SK-N-SH (cell line): ENCODE measurements at regions not wholly inside any gene's neighbourhood (a gene's known extent, or its start where the extent isn't known, plus 50 kb on each side); places are given as distances from the start of the nearest gene placed in this dataset.
A peak's percentile ranks its signal among the peaks of the same experiment; 100 is the strongest.
"Not testable (repeated sequence)": the region's sequence is repeated elsewhere in the genome, so short reads cannot be mapped to it uniquely, and the experiment has no call there.

ENCODE experiments used
- CTCF ChIA-PET: fragments of 300-600, 350-600 bp; formaldehyde crosslinking; extraction: SDS; loops from one replicate; lab custom pipeline; 2021; lab: Yijun Ruan, JAX
- POLR2A ChIA-PET: fragments of 350-600 bp; sonication (Branson Sonifier 250); formaldehyde crosslinking; extraction: SDS; loops from one replicate; lab custom pipeline; 2020; ENCODE audit warnings: antibody characterized with exemption, inconsistent platforms; lab: Yijun Ruan, JAX
- DNase-seq: peaks from one replicate; pipeline ENCODE4 v3.0.0; 2012
- H2AFZ ChIP-seq: fragments of 200-600 bp; sonication (generic); 2 replicates; pipeline ENCODE4 v1.8.1; 2016; ENCODE audit warnings: antibody characterized with exemption, mild to moderate bottlenecking, low read depth
- H3F3A ChIP-seq: fragments of 200-600 bp; sonication (generic); replicated peaks from 2 replicates; pipeline ENCODE3; 2016; ENCODE audit warnings: antibody characterized with exemption, mild to moderate bottlenecking; ENCODE audit not compliant: insufficient read depth
- H3K27ac ChIP-seq, 2 experiments: fragments of 200-500 bp in 1 of 2; fragments of 200-600 bp in 1 of 2; sonication (Bioruptor generic) in 1 of 2; sonication (generic), shearing (Covaris generic) in 1 of 2; 2 replicates each; pipeline versions ENCODE4 v1.5.1 to v1.6.1; 2014 to 2016; ENCODE audit warnings: low read depth in 2 of 2, inconsistent platforms in 1 of 2, low read length in 1 of 2, mild to moderate bottlenecking in 1 of 2, mixed read lengths in 1 of 2
- H3K27me3 ChIP-seq: fragments of 200-600 bp; sonication (generic), shearing (Covaris generic); 2 replicates; pipeline ENCODE4 v1.6.1; 2016; ENCODE audit warnings: mixed run types; ENCODE audit not compliant: insufficient read depth
- H3K36me3 ChIP-seq, 2 experiments: fragments of 200-500 bp in 1 of 2; fragments of 200-600 bp in 1 of 2; sonication (Bioruptor generic) in 1 of 2; sonication (generic) in 1 of 2; replicated peaks in 1 of 2; 2 replicates each; pipeline versions ENCODE3 to v1.5.1; 2014 to 2016; ENCODE audit warnings: low read length in 1 of 2, mild to moderate bottlenecking in 1 of 2; ENCODE audit not compliant: insufficient read depth in 2 of 2, control insufficient read depth in 1 of 2
- H3K4me1 ChIP-seq, 2 experiments: fragments of 200-500 bp in 1 of 2; fragments of 200-600 bp in 1 of 2; sonication (Bioruptor generic) in 1 of 2; sonication (generic), shearing (Covaris generic) in 1 of 2; 2 replicates each; pipeline versions ENCODE4 v1.5.1 to v1.6.1; 2014 to 2016; ENCODE audit warnings: low read depth in 1 of 2, low read length in 1 of 2, mixed run types in 1 of 2; ENCODE audit not compliant: insufficient read depth in 2 of 2, control insufficient read depth in 1 of 2
- H3K4me2 ChIP-seq: fragments of 200-600 bp; sonication (generic), shearing (Covaris generic); 2 replicates; pipeline ENCODE4 v1.6.1; 2017; ENCODE audit warnings: mixed run types
- H3K4me3 ChIP-seq, 2 experiments: fragments of 200-500 bp in 1 of 2; fragments of 200-600 bp in 1 of 2; sonication (Bioruptor generic) in 1 of 2; sonication (generic), shearing (Covaris generic) in 1 of 2; 2 replicates each; pipeline versions ENCODE4 v1.5.1 to v1.8.1; 2014 to 2016; ENCODE audit warnings: low read depth in 2 of 2, inconsistent platforms in 1 of 2, low read length in 1 of 2, mild to moderate bottlenecking in 1 of 2, mixed read lengths in 1 of 2, moderate library complexity in 1 of 2
- H3K79me2 ChIP-seq: fragments of 200-600 bp; sonication (generic); 2 replicates; pipeline ENCODE4 v1.8.1; 2017; ENCODE audit warnings: mild to moderate bottlenecking; ENCODE audit not compliant: insufficient read depth
- H3K9ac ChIP-seq: fragments of 200-600 bp; sonication (generic); 2 replicates; pipeline ENCODE4 v1.6.1; 2017; ENCODE audit warnings: mixed run types
- H3K9me2 ChIP-seq: fragments of 200-600 bp; sonication (generic); 2 replicates; pipeline ENCODE4 v1.6.1; 2017; ENCODE audit warnings: mixed run types
- H3K9me3 ChIP-seq: fragments of 200-600 bp; sonication (generic); 2 replicates; pipeline ENCODE4 v1.6.1; 2017; ENCODE audit warnings: mixed run types, mild to moderate bottlenecking, moderate library complexity
- H4K20me1 ChIP-seq: fragments of 200-600 bp; sonication (generic); 2 replicates; pipeline ENCODE4 v1.6.1; 2017; ENCODE audit warnings: mild to moderate bottlenecking, mixed run types; ENCODE audit not compliant: insufficient read depth
- CTCF ChIP-seq: fragments of 200-600 bp; sonication (generic); IDR thresholded peaks from 2 replicates; pipeline ENCODE4 v1.6.1; 2017; ENCODE audit warnings: antibody characterized with exemption, mild to moderate bottlenecking, moderate library complexity
- EZH2phosphoT487 ChIP-seq: fragments of 200-600 bp; sonication (generic); IDR thresholded peaks from 2 replicates; pipeline ENCODE4 v1.6.1; 2017; ENCODE audit warnings: low read depth, mixed run types, mild to moderate bottlenecking, antibody characterized with exemption, moderate library complexity, borderline replicate concordance
- FOSL2 ChIP-seq: IDR thresholded peaks from 2 replicates; pipeline ENCODE4 v1.4.0; 2012; ENCODE audit warnings: low read depth, mild to moderate bottlenecking, moderate library complexity, borderline replicate concordance
- GATA2 ChIP-seq: sonication (generic); formaldehyde crosslinking; IDR thresholded peaks from 2 replicates; pipeline ENCODE4 v1.5.0; 2020; ENCODE audit warnings: mild to moderate bottlenecking, missing genetic modification reagents
- MAX ChIP-seq: IDR thresholded peaks from 2 replicates; pipeline ENCODE4 v1.4.0; 2012; ENCODE audit warnings: low read depth
- MEF2A ChIP-seq: IDR thresholded peaks from 2 replicates; pipeline ENCODE4 v1.4.0; 2012; ENCODE audit warnings: low read depth, borderline replicate concordance
- NRF1 ChIP-seq: IDR thresholded peaks from 2 replicates; pipeline ENCODE4 v1.6.1; 2012; ENCODE audit warnings: low read depth, mild to moderate bottlenecking, low read length
- RAD21 ChIP-seq: IDR thresholded peaks from 2 replicates; pipeline ENCODE4 v1.6.1; 2012; ENCODE audit warnings: mild to moderate bottlenecking, low read length
- RCOR1 ChIP-seq: fragments of 150-350 bp; IDR thresholded peaks from 2 replicates; pipeline ENCODE4 v1.6.1; 2017; ENCODE audit warnings: antibody characterized with exemption, low read length
- REST ChIP-seq: IDR thresholded peaks from 2 replicates; pipeline ENCODE4 v1.6.1; 2012; ENCODE audit warnings: mild to moderate bottlenecking, low read depth, low read length, moderate library complexity
- SIN3A ChIP-seq: IDR thresholded peaks from 2 replicates; pipeline ENCODE4 v1.6.1; 2012; ENCODE audit warnings: low read depth, mild to moderate bottlenecking, low read length, moderate library complexity, borderline replicate concordance
- SMC3 ChIP-seq: IDR thresholded peaks from 2 replicates; pipeline ENCODE4 v1.6.1; 2012; ENCODE audit warnings: low read depth, low read length, improper control_type of control experiment
- TAF1 ChIP-seq: IDR thresholded peaks from 2 replicates; pipeline ENCODE4 v1.6.1; 2012; ENCODE audit warnings: low read depth, mild to moderate bottlenecking, low read length, moderate library complexity, borderline replicate concordance
- WGBS: methylation state at CpG from one replicate; pipeline ENCODE4 v1.1.6; 2017; ENCODE audit warnings: low lambda C conversion rate; 5-methylcytosine and 5-hydroxymethylcytosine counted together

GRCh38 chr2:56061327-56061726, 122.5 kb upstream of the CCDC85A start:
- H4K20me1 ChIP-seq, H3K27me3 ChIP-seq, H3K9ac ChIP-seq, H3K27ac ChIP-seq, DNase-seq, H3K79me2 ChIP-seq, H3K9me3 ChIP-seq, H2AFZ ChIP-seq, H3K4me3 ChIP-seq, H3F3A ChIP-seq, POLR2A ChIA-PET, H3K4me1 ChIP-seq, H3K36me3 ChIP-seq, H3K4me2 ChIP-seq, H3K9me2 ChIP-seq: not testable (repeated sequence)
- 42% methylated on average over 4 of the region's 4 CpGs for WGBS
- CTCF ChIA-PET: interaction anchor here (1.2 kb wide), 1 partner anchor 16 kb away, joined by 3 read pairs; no protein-coding TSS in a partner anchor

- ChIA-PET CTCF (interaction anchor here (1.0 kb wide), 1 partner anchor 9 kb away, joined by 3 read pairs; no protein-coding TSS in a partner anchor), POLR2A (no interaction called here)
- Histone ChIP-seq H4K20me1 (no peaks in the 10 kb centered on the region), H3K9ac (no peak overlapping the region), H3K4me1 (no peaks in the 10 kb centered on the region), H3F3A (peaks cover 4% of the 10 kb centered on the region), H3K9me3 (0 out of 2 replicates have a peak, but pooled peaks cover 3% of the 10 kb centered on the region), H3K9me2 (no peaks in the 10 kb centered on the region), H3K4me3 (no peak overlapping the region), H3K36me3 (no peaks in the 10 kb centered on the region), H2AFZ (no peak overlapping the region), H3K27ac (no peak overlapping the region), H3K27me3 (peaks cover 6% of the 10 kb centered on the region; the same call in 1 of the 2 replicates), H3K79me2 (no peaks in the 10 kb centered on the region), H3K4me2 (no peak overlapping the region)
- DNase-seq: no peak
- no peak for TF ChIP-seq REST
- TF ChIP-seq TAF1: no peak
- TF ChIP-seq GATA2: no peak
These were observed 115.0 kb upstream of the CCDC85A start for GRCh38 chr2:56068746-56069145.

- Histone ChIP-seq H3F3A (no peaks in the 10 kb centered on the region), H3K36me3 (no peaks in the 10 kb centered on the region), H3K9me3 (no peaks in the 10 kb centered on the region), H3K27ac (no peak overlapping the region), H3K79me2 (no peaks in the 10 kb centered on the region), H4K20me1 (no peaks in the 10 kb centered on the region), H3K27me3 (no peaks in the 10 kb centered on the region; the same call in 1 of the 2 replicates), H3K4me1 (no peaks in the 10 kb centered on the region), H3K9me2 (no peaks in the 10 kb centered on the region), H3K9ac (no peak overlapping the region), H2AFZ (no peak overlapping the region), H3K4me2 (no peak overlapping the region), H3K4me3 (no peak overlapping the region)
- ChIA-PET POLR2A (no interaction called here), CTCF (interaction anchor here (0.6 to 1.4 kb wide), 14 partner anchors 8 to 130 kb away, joined by 3 to 10 read pairs (median 3); partner anchors contain the start of gene CCDC85A)
- DNase-seq: peak; percentile 21
- no peak for TF ChIP-seq MEF2A
- no peak for TF ChIP-seq FOSL2
- no peak for TF ChIP-seq NRF1
- TF ChIP-seq SIN3A: no peak
- TF ChIP-seq RCOR1: no peak
- no peak for TF ChIP-seq EZH2phosphoT487
- TF ChIP-seq SMC3: peak; percentile 63
- TF ChIP-seq CTCF: peak; percentile 62
- no peak for TF ChIP-seq MAX
- peak; percentile 47 for TF ChIP-seq RAD21
- WGBS: 36% methylated on average over 6 of the region's 6 CpGs
These were observed 106.4 kb upstream of the CCDC85A start for GRCh38 chr2:56077359-56077915.
